ENCODE measurements at regions not wholly inside any gene's neighbourhood (a gene's known extent, or its start where the extent isn't known, plus 50 kb on each side); places are given as distances from the start of the nearest gene placed in this dataset.

- TF ChIP-seq CTCF (IDR thresholded peaks at IDR 0.05) = no peak
- no peaks in the 10 kb centered on the region for H3K27me3 ChIP-seq
- no peaks in the 10 kb centered on the region for H3K36me3 ChIP-seq
- H3K4me1 ChIP-seq = no peaks in the 10 kb centered on the region
- H3K27ac ChIP-seq = no peak overlapping the region
- H3K9ac ChIP-seq (ENCODE audit: low read depth in 2 of 2, low read length in 2 of 2) = no peak overlapping the region
- H3K9me3 ChIP-seq = no peaks in the 10 kb centered on the region
- no peak overlapping the region for H3K4me3 ChIP-seq
- no peak for DNase-seq
- intact Hi-C loops (cut with DNase I) = no loop called here
These were observed 1113.0 kb downstream of the BCL11A start for GRCh38 chr2:59440491-59440890.

GRCh38 chr2:59435635-59436034 lies 1117.8 kb downstream of the BCL11A start:
- no peak for TF ChIP-seq CTCF (IDR thresholded peaks at IDR 0.05)
- Histone ChIP-seq H3K27me3 (no peaks in the 10 kb centered on the region), H3K4me1 (no peaks in the 10 kb centered on the region), H3K4me3 (no peak overlapping the region), H3K9me3 (no peaks in the 10 kb centered on the region), H3K27ac (no peak overlapping the region), H3K9ac (ENCODE audit: low read depth in 2 of 2, low read length in 2 of 2) (no peak overlapping the region), H3K36me3 (no peaks in the 10 kb centered on the region)
- intact Hi-C loops (cut with DNase I) = no loop called here
- DNase-seq = no peak

GRCh38 chr2:59428940-59429339 lies 1124.5 kb downstream of the BCL11A start:
- no peaks in the 10 kb centered on the region for H3K9me3 ChIP-seq
- TF ChIP-seq CTCF (IDR thresholded peaks at IDR 0.05) = no peak

DNA sequence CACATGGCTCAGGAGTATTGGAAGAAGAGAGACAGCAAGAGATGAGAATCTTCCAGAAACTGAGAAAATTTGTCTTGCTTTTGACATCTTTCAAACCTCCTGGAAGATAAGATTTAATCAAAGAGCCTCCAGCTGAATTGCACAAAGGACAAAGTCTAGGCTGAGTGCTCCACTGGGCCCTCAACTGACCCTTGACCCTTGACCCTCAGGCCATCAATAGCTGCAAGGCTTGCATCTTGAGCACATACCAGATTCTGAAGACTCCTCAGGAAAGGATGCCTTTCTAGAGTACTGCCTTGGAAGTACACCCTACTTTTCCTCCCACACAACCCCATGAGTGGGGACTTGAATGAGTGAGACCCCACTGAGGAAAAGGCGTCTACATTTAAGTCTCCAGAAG lies 1125.5 kb downstream of the BCL11A start:
- TF ChIP-seq CTCF (IDR thresholded peaks at IDR 0.05) = no peak
- intact Hi-C loops (cut with DNase I) = no loop called here
- DNase-seq = no peak
- Histone ChIP-seq H3K4me1 (no peaks in the 10 kb centered on the region), H3K27ac (no peak overlapping the region), H3K9ac (ENCODE audit: low read depth in 2 of 2, low read length in 2 of 2) (no peak overlapping the region), H3K4me3 (no peak overlapping the region), H3K9me3 (no peaks in the 10 kb centered on the region), H3K27me3 (no peaks in the 10 kb centered on the region), H3K36me3 (no peaks in the 10 kb centered on the region)

More at GRCh38 chr2:59428940-59429339, 1124.5 kb downstream of the BCL11A start:
- H3K36me3 ChIP-seq = no peaks in the 10 kb centered on the region
- H3K4me1 ChIP-seq = no peaks in the 10 kb centered on the region
- no peak overlapping the region for H3K9ac ChIP-seq (ENCODE audit: low read depth in 2 of 2, low read length in 2 of 2)
- no peak overlapping the region for H3K4me3 ChIP-seq
- H3K27ac ChIP-seq = no peak overlapping the region
- intact Hi-C loops (cut with DNase I) = no loop called here
- no peaks in the 10 kb centered on the region for H3K27me3 ChIP-seq
- DNase-seq = no peak

- Histone ChIP-seq H3K9me3 (no peaks in the 10 kb centered on the region), H3K4me3 (no peak overlapping the region), H3K9ac (ENCODE audit: low read depth in 2 of 2, low read length in 2 of 2) (no peak overlapping the region), H3K36me3 (no peaks in the 10 kb centered on the region), H3K4me1 (no peaks in the 10 kb centered on the region), H3K27me3 (no peaks in the 10 kb centered on the region), H3K27ac (no peak overlapping the region)
- DNase-seq = no peak
- intact Hi-C loops (cut with DNase I) = no loop called here
- no peak for TF ChIP-seq CTCF (IDR thresholded peaks at IDR 0.05)
These were observed 1128.2 kb downstream of the BCL11A start for GRCh38 chr2:59425247-59425646.
